Effector memory CD4-positive, alpha-beta T cell (primary cell): ENCODE measurements at regions not wholly inside any gene's neighbourhood (a gene's known extent, or its start where the extent isn't known, plus 50 kb on each side); places are given as distances from the start of the nearest gene placed in this dataset.
A peak's percentile ranks its signal among the peaks of the same experiment; 100 is the strongest.

Source experiments
- DNase-seq, 3 donors: peaks; one replicate each; pipeline ENCODE4 v3.0.0-alpha.2; 2020
- H3K27ac ChIP-seq: 2 replicates; pipeline ENCODE4 v1.7.0; 2013; ENCODE audit warnings: mild to moderate bottlenecking, low read length, moderate library complexity; ENCODE audit not compliant: insufficient read depth, poor library complexity, severe bottlenecking
- H3K27me3 ChIP-seq: replicated peaks from 2 replicates; pipeline ENCODE4 v1.7.0; 2013; ENCODE audit warnings: mild to moderate bottlenecking, low read length; ENCODE audit not compliant: insufficient read depth, control insufficient read depth, poor library complexity, severe bottlenecking
- H3K36me3 ChIP-seq: 2 replicates; pipeline ENCODE4 v1.7.0; 2013; ENCODE audit warnings: mild to moderate bottlenecking, low read length, moderate library complexity; ENCODE audit not compliant: control insufficient read depth, insufficient read depth
- H3K4me1 ChIP-seq: 2 replicates; pipeline ENCODE4 v1.7.0; 2013; ENCODE audit warnings: low read length, mild to moderate bottlenecking; ENCODE audit not compliant: control insufficient read depth, insufficient read depth, poor library complexity, severe bottlenecking
- H3K4me3 ChIP-seq: 2 replicates; pipeline ENCODE4 v1.7.0; 2013; ENCODE audit warnings: low read length, low read depth, mild to moderate bottlenecking; ENCODE audit not compliant: insufficient read depth, poor library complexity, severe bottlenecking
- H3K9me3 ChIP-seq: 2 replicates; pipeline ENCODE4 v1.7.0; 2013; ENCODE audit warnings: mild to moderate bottlenecking, low read length, moderate library complexity; ENCODE audit not compliant: control insufficient read depth

- Histone ChIP-seq H3K36me3 (no peaks in the 10 kb centered on the region), H3K9me3 (no peaks in the 10 kb centered on the region), H3K27ac (no peak overlapping the region), H3K4me3 (no peak overlapping the region), H3K27me3 (no peaks in the 10 kb centered on the region), H3K4me1 (no peaks in the 10 kb centered on the region)
- no peak for DNase-seq
Measured at GRCh38 chr16:85273293-85273692, 161.0 kb upstream of the CIBAR2 start.

- H3K4me1 ChIP-seq: no peaks in the 10 kb centered on the region
Measured at GRCh38 chr16:85274501-85274900, 162.2 kb upstream of the CIBAR2 start.

GRCh38 chr16:85274924-85275323, 162.7 kb upstream of the CIBAR2 start:
- no peak for DNase-seq
- Histone ChIP-seq H3K4me3 (no peak overlapping the region), H3K4me1 (no peaks in the 10 kb centered on the region), H3K27me3 (no peaks in the 10 kb centered on the region), H3K9me3 (no peaks in the 10 kb centered on the region), H3K27ac (no peak overlapping the region), H3K36me3 (no peaks in the 10 kb centered on the region)

More at GRCh38 chr16:85274501-85274900, 162.2 kb upstream of the CIBAR2 start:
- no peak overlapping the region for H3K27ac ChIP-seq
- DNase-seq: no peak
- H3K4me3 ChIP-seq: no peak overlapping the region
- H3K36me3 ChIP-seq: no peaks in the 10 kb centered on the region
- no peaks in the 10 kb centered on the region for H3K9me3 ChIP-seq
- no peaks in the 10 kb centered on the region for H3K27me3 ChIP-seq

- DNase-seq: peak in 2 of 3 donors; percentile 14 to 21
- Histone ChIP-seq H3K4me3 (no peak overlapping the region), H3K9me3 (no peaks in the 10 kb centered on the region), H3K4me1 (no peaks in the 10 kb centered on the region), H3K27me3 (no peaks in the 10 kb centered on the region), H3K36me3 (no peaks in the 10 kb centered on the region), H3K27ac (no peak overlapping the region)
Measured at GRCh38 chr16:85275533-85276249, 163.4 kb upstream of the CIBAR2 start.

GRCh38 chr16:85276258-85276657, 164.0 kb upstream of the CIBAR2 start:
- no peaks in the 10 kb centered on the region for H3K27me3 ChIP-seq
- H3K4me3 ChIP-seq: no peak overlapping the region
- H3K9me3 ChIP-seq: no peaks in the 10 kb centered on the region
- DNase-seq: no peak
- H3K36me3 ChIP-seq: no peaks in the 10 kb centered on the region
- no peaks in the 10 kb centered on the region for H3K4me1 ChIP-seq
- H3K27ac ChIP-seq: no peak overlapping the region

GRCh38 chr16:85276721-85277120, 164.4 kb upstream of the CIBAR2 start:
- no peaks in the 10 kb centered on the region for H3K9me3 ChIP-seq
- H3K27ac ChIP-seq: no peak overlapping the region
- H3K27me3 ChIP-seq: no peaks in the 10 kb centered on the region
- no peaks in the 10 kb centered on the region for H3K36me3 ChIP-seq
- H3K4me3 ChIP-seq: no peak overlapping the region
- DNase-seq: no peak
- H3K4me1 ChIP-seq: no peaks in the 10 kb centered on the region

- Histone ChIP-seq H3K36me3 (no peaks in the 10 kb centered on the region), H3K27me3 (no peaks in the 10 kb centered on the region), H3K9me3 (no peaks in the 10 kb centered on the region), H3K4me3 (no peak overlapping the region), H3K4me1 (no peaks in the 10 kb centered on the region), H3K27ac (no peak overlapping the region)
- no peak for DNase-seq
Measured at GRCh38 chr16:85278839-85279238, 166.6 kb upstream of the CIBAR2 start.

- Histone ChIP-seq H3K27ac (no peak overlapping the region), H3K9me3 (no peaks in the 10 kb centered on the region), H3K27me3 (no peaks in the 10 kb centered on the region), H3K36me3 (no peaks in the 10 kb centered on the region), H3K4me1 (no peaks in the 10 kb centered on the region), H3K4me3 (no peak overlapping the region)
- no peak for DNase-seq
Measured at GRCh38 chr16:85279402-85279801, 167.1 kb upstream of the CIBAR2 start.

GRCh38 chr16:85279825-85280545, 167.7 kb upstream of the CIBAR2 start:
- no peaks in the 10 kb centered on the region for H3K4me1 ChIP-seq
- H3K27ac ChIP-seq: no peak overlapping the region
- no peak for DNase-seq
- no peaks in the 10 kb centered on the region for H3K36me3 ChIP-seq
- no peaks in the 10 kb centered on the region for H3K9me3 ChIP-seq
- no peaks in the 10 kb centered on the region for H3K27me3 ChIP-seq
- H3K4me3 ChIP-seq: no peak overlapping the region

- Histone ChIP-seq H3K36me3 (no peaks in the 10 kb centered on the region), H3K27me3 (no peaks in the 10 kb centered on the region), H3K27ac (no peak overlapping the region), H3K4me3 (no peak overlapping the region), H3K4me1 (no peaks in the 10 kb centered on the region), H3K9me3 (no peaks in the 10 kb centered on the region)
- DNase-seq: no peak
Measured at GRCh38 chr16:85281181-85281580, 168.9 kb upstream of the CIBAR2 start.
